ENCODE measurements at regions not wholly inside any gene's neighbourhood (a gene's known extent, or its start where the extent isn't known, plus 50 kb on each side); places are given as distances from the start of the nearest gene placed in this dataset.

DNA sequence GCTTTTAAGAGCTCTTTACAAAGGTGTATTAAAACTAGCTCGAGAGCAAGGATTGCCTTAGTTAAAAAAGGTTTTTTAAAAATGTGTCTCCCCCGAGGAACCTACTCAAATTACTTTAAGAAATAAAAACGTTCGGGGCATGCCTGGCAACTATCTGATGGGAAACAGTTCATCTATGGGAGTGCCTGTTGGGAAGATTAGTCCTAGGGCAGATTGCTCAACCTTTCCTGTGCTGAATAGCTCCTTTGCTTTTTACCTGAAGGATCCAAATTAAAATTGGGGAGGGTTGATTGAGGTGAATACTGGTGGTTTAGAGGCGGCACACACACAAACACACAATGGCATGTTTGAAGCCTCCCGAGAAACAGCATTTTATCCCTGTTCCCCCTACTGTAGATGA is 541.4 kb upstream of the ATP2B1 start:
- Histone ChIP-seq H3K36me3 (ENCODE audit: control insufficient read depth in 2 of 2, insufficient read depth in 2 of 2, low read length in 1 of 2) (no peaks in the 10 kb centered on the region), H3K9me3 (ENCODE audit: control insufficient read depth in 2 of 2, insufficient read depth in 1 of 2, low read depth in 1 of 2, low read length in 1 of 2) (no peaks in the 10 kb centered on the region), H3K4me3 (ENCODE audit: low read depth in 1 of 2, low read length in 2 of 2) (no peak overlapping the region), H3K4me1 (ENCODE audit: control insufficient read depth in 2 of 2, insufficient read depth in 2 of 2, low read length in 1 of 2) (no peaks in the 10 kb centered on the region), H3K27me3 (ENCODE audit: control insufficient read depth in 1 of 2, insufficient read depth in 2 of 2, low read length in 2 of 2) (no peaks in the 10 kb centered on the region), H3K27ac (ENCODE audit: low read depth in 2 of 2, low read length in 1 of 2) (no peak overlapping the region)
- 49 to 56% methylated on average over 6 of the region's 6 CpGs for WGBS, 2 donors

- H3K9me3 ChIP-seq (ENCODE audit: control insufficient read depth in 2 of 2, insufficient read depth in 1 of 2, low read depth in 1 of 2, low read length in 1 of 2) = no peaks in the 10 kb centered on the region
- H3K4me3 ChIP-seq (ENCODE audit: low read depth in 1 of 2, low read length in 2 of 2) = no peak overlapping the region
- H3K27ac ChIP-seq (ENCODE audit: low read depth in 2 of 2, low read length in 1 of 2) = no peak overlapping the region
- H3K27me3 ChIP-seq (ENCODE audit: control insufficient read depth in 1 of 2, insufficient read depth in 2 of 2, low read length in 2 of 2) = no peaks in the 10 kb centered on the region
- no peaks in the 10 kb centered on the region for H3K4me1 ChIP-seq (ENCODE audit: control insufficient read depth in 2 of 2, insufficient read depth in 2 of 2, low read length in 1 of 2)
- H3K36me3 ChIP-seq (ENCODE audit: control insufficient read depth in 2 of 2, insufficient read depth in 2 of 2, low read length in 1 of 2) = no peaks in the 10 kb centered on the region
These were observed 538.0 kb upstream of the ATP2B1 start for GRCh38 chr12:90246688-90247087.

- Histone ChIP-seq H3K36me3 (ENCODE audit: control insufficient read depth in 2 of 2, insufficient read depth in 2 of 2, low read length in 1 of 2) (no peaks in the 10 kb centered on the region), H3K27me3 (ENCODE audit: control insufficient read depth in 1 of 2, insufficient read depth in 2 of 2, low read length in 2 of 2) (no peaks in the 10 kb centered on the region), H3K27ac (ENCODE audit: low read depth in 2 of 2, low read length in 1 of 2) (no peak overlapping the region), H3K9me3 (ENCODE audit: control insufficient read depth in 2 of 2, insufficient read depth in 1 of 2, low read depth in 1 of 2, low read length in 1 of 2) (no peaks in the 10 kb centered on the region), H3K4me1 (ENCODE audit: control insufficient read depth in 2 of 2, insufficient read depth in 2 of 2, low read length in 1 of 2) (no peaks in the 10 kb centered on the region), H3K4me3 (ENCODE audit: low read depth in 1 of 2, low read length in 2 of 2) (no peak overlapping the region)
- WGBS, 2 donors = 25 to 41% methylated on average over 2 of the region's 2 CpGs
These were observed 536.8 kb upstream of the ATP2B1 start for GRCh38 chr12:90245391-90245790.

- Histone ChIP-seq H3K4me3 (ENCODE audit: low read depth in 1 of 2, low read length in 2 of 2) (no peak overlapping the region), H3K36me3 (ENCODE audit: control insufficient read depth in 2 of 2, insufficient read depth in 2 of 2, low read length in 1 of 2) (no peaks in the 10 kb centered on the region), H3K9me3 (ENCODE audit: control insufficient read depth in 2 of 2, insufficient read depth in 1 of 2, low read depth in 1 of 2, low read length in 1 of 2) (no peaks in the 10 kb centered on the region), H3K4me1 (ENCODE audit: control insufficient read depth in 2 of 2, insufficient read depth in 2 of 2, low read length in 1 of 2) (no peaks in the 10 kb centered on the region), H3K27me3 (ENCODE audit: control insufficient read depth in 1 of 2, insufficient read depth in 2 of 2, low read length in 2 of 2) (no peaks in the 10 kb centered on the region), H3K27ac (ENCODE audit: low read depth in 2 of 2, low read length in 1 of 2) (no peak overlapping the region)
- WGBS, 2 donors = 80 to 84% methylated on average over 3 of the region's 3 CpGs
These were observed 535.6 kb upstream of the ATP2B1 start for GRCh38 chr12:90244232-90244631.

DNA sequence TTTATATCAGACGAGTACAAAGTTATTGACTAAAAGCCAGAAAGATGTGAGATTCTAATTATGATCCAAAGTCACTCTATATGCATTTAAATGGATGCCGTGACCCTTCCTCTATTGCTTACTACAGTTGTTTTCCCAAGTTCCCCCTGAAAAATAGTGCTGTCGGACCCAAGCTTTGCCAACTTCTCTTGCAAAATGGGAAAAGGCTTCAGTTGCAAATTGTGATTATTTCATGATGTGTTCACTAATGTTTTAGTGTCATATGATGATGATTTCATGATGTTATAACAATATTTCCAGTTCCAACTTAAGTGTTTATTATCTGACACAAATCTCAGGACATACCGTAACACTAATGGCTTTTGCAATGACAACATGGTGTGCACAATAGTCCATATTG is 534.6 kb upstream of the ATP2B1 start:
- Histone ChIP-seq H3K27me3 (ENCODE audit: control insufficient read depth in 1 of 2, insufficient read depth in 2 of 2, low read length in 2 of 2) (no peaks in the 10 kb centered on the region), H3K27ac (ENCODE audit: low read depth in 2 of 2, low read length in 1 of 2) (no peak overlapping the region), H3K36me3 (ENCODE audit: control insufficient read depth in 2 of 2, insufficient read depth in 2 of 2, low read length in 1 of 2) (no peaks in the 10 kb centered on the region), H3K4me3 (ENCODE audit: low read depth in 1 of 2, low read length in 2 of 2) (no peak overlapping the region), H3K9me3 (ENCODE audit: control insufficient read depth in 2 of 2, insufficient read depth in 1 of 2, low read depth in 1 of 2, low read length in 1 of 2) (no peaks in the 10 kb centered on the region), H3K4me1 (ENCODE audit: control insufficient read depth in 2 of 2, insufficient read depth in 2 of 2, low read length in 1 of 2) (no peaks in the 10 kb centered on the region)
- 67 to 72% methylated on average over 4 of the region's 4 CpGs for WGBS, 2 donors

DNA sequence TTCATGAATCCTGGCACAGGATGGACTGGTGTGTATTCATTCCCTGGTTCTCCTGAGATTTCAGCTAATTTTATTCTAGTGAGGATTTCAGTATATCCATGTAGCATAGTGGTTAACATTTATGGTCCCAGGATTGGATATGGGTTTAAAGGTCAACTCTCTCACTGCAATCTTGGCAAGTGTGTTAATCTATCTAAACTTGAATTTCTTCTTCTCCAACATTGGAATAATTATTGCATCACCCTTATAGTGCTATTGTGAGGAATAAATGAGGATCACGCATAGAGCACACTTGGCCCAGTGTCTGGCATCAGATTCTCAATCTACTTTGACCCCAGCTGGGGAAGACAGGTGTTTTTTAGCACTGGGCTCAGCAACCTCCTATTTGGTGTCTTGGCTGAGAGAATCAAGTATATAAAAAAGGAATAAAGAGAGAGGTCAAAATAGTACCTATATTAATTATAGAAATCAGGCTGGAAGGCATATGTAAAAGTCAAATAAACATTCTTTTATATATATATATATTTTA is 531.2 kb upstream of the ATP2B1 start:
- Histone ChIP-seq H3K36me3 (ENCODE audit: control insufficient read depth in 2 of 2, insufficient read depth in 2 of 2, low read length in 1 of 2) (no peaks in the 10 kb centered on the region), H3K4me1 (ENCODE audit: control insufficient read depth in 2 of 2, insufficient read depth in 2 of 2, low read length in 1 of 2) (no peaks in the 10 kb centered on the region), H3K27me3 (ENCODE audit: control insufficient read depth in 1 of 2, insufficient read depth in 2 of 2, low read length in 2 of 2) (no peaks in the 10 kb centered on the region), H3K9me3 (ENCODE audit: control insufficient read depth in 2 of 2, insufficient read depth in 1 of 2, low read depth in 1 of 2, low read length in 1 of 2) (no peaks in the 10 kb centered on the region), H3K27ac (ENCODE audit: low read depth in 2 of 2, low read length in 1 of 2) (no peak overlapping the region), H3K4me3 (ENCODE audit: low read depth in 1 of 2, low read length in 2 of 2) (no peak overlapping the region)
- WGBS, 2 donors = 61 to 72% methylated on average over 1 of the region's 1 CpG

DNA sequence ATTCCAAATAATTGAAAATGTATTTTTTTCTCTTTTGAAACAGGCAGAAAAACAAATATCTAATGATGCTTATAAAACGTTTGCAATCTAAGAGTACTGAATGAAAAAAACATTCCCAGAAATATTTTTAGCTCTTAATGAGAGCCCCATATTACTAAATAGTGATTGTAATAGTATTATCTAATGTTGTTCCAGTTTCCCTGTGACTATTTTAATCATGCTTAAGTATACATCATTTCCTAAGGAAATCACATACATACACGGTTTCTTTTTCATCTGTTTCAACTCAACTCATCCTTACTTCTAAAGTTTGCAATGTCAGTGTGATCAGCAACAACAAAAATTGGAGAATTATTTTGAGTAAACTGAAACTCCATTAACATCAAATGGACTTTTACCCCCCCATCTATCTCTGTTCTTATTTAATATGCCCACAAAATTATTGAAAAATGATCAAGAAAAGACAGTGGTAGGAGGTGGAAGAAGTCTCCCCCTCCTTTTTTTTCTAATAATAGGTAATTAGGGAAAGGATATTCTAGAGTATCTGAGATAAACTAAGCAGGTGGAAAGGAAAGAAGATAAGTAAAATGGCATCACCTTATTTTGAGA is 530.1 kb upstream of the ATP2B1 start:
- Histone ChIP-seq H3K9me3 (ENCODE audit: control insufficient read depth in 2 of 2, insufficient read depth in 1 of 2, low read depth in 1 of 2, low read length in 1 of 2) (no peaks in the 10 kb centered on the region), H3K4me1 (ENCODE audit: control insufficient read depth in 2 of 2, insufficient read depth in 2 of 2, low read length in 1 of 2) (no peaks in the 10 kb centered on the region), H3K27me3 (ENCODE audit: control insufficient read depth in 1 of 2, insufficient read depth in 2 of 2, low read length in 2 of 2) (no peaks in the 10 kb centered on the region), H3K36me3 (ENCODE audit: control insufficient read depth in 2 of 2, insufficient read depth in 2 of 2, low read length in 1 of 2) (no peaks in the 10 kb centered on the region), H3K4me3 (ENCODE audit: low read depth in 1 of 2, low read length in 2 of 2) (no peak overlapping the region), H3K27ac (ENCODE audit: low read depth in 2 of 2, low read length in 1 of 2) (no peak overlapping the region)
- 53 to 54% methylated on average over 2 of the region's 2 CpGs for WGBS, 2 donors

DNA sequence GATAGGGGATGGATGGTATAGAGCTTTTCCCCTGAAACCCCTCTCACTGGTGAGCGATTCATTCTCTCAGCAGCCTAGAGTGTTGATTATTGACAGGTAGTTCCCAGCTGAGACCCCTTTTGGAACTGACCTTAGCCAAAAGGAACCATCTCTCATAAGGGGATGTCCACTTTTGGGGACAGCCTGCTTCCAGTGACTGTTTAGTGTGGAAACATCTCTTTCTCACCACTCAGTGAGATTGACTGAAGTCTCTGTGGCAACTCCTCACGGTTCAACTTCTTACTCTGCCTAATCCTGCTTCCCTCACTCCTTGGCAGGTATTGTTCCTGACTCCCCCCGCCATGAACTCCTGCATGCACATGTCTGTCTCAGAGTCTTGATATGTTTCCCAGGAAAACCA is 529.2 kb upstream of the ATP2B1 start:
- H3K27ac ChIP-seq (ENCODE audit: low read depth in 2 of 2, low read length in 1 of 2) = no peak overlapping the region
- H3K4me3 ChIP-seq (ENCODE audit: low read depth in 1 of 2, low read length in 2 of 2) = no peak overlapping the region
- no peaks in the 10 kb centered on the region for H3K9me3 ChIP-seq (ENCODE audit: control insufficient read depth in 2 of 2, insufficient read depth in 1 of 2, low read depth in 1 of 2, low read length in 1 of 2)
- no peaks in the 10 kb centered on the region for H3K27me3 ChIP-seq (ENCODE audit: control insufficient read depth in 1 of 2, insufficient read depth in 2 of 2, low read length in 2 of 2)
- WGBS, 2 donors = 61 to 75% methylated on average over 3 of the region's 3 CpGs
- H3K4me1 ChIP-seq (ENCODE audit: control insufficient read depth in 2 of 2, insufficient read depth in 2 of 2, low read length in 1 of 2) = no peaks in the 10 kb centered on the region
- no peaks in the 10 kb centered on the region for H3K36me3 ChIP-seq (ENCODE audit: control insufficient read depth in 2 of 2, insufficient read depth in 2 of 2, low read length in 1 of 2)

GRCh38 chr12:90235642-90236041 is 527.0 kb upstream of the ATP2B1 start:
- H3K36me3 ChIP-seq (ENCODE audit: control insufficient read depth in 2 of 2, insufficient read depth in 2 of 2, low read length in 1 of 2) = no peaks in the 10 kb centered on the region
- H3K4me3 ChIP-seq (ENCODE audit: low read depth in 1 of 2, low read length in 2 of 2) = no peak overlapping the region
- no peaks in the 10 kb centered on the region for H3K9me3 ChIP-seq (ENCODE audit: control insufficient read depth in 2 of 2, insufficient read depth in 1 of 2, low read depth in 1 of 2, low read length in 1 of 2)
- no peaks in the 10 kb centered on the region for H3K4me1 ChIP-seq (ENCODE audit: control insufficient read depth in 2 of 2, insufficient read depth in 2 of 2, low read length in 1 of 2)
- peak overlapping the region in 1 of 2 donors; percentile 5 for H3K27ac ChIP-seq (ENCODE audit: low read depth in 2 of 2, low read length in 1 of 2)
- H3K27me3 ChIP-seq (ENCODE audit: control insufficient read depth in 1 of 2, insufficient read depth in 2 of 2, low read length in 2 of 2) = no peaks in the 10 kb centered on the region
- WGBS, 2 donors = 47 to 50% methylated on average over 1 of the region's 1 CpG

GRCh38 chr12:90234472-90234871 is 525.8 kb upstream of the ATP2B1 start:
- no peaks in the 10 kb centered on the region for H3K27me3 ChIP-seq (ENCODE audit: control insufficient read depth in 1 of 2, insufficient read depth in 2 of 2, low read length in 2 of 2)
- no peaks in the 10 kb centered on the region for H3K4me1 ChIP-seq (ENCODE audit: control insufficient read depth in 2 of 2, insufficient read depth in 2 of 2, low read length in 1 of 2)
- H3K27ac ChIP-seq (ENCODE audit: low read depth in 2 of 2, low read length in 1 of 2) = peak overlapping the region; percentile 68 to 77
- H3K9me3 ChIP-seq (ENCODE audit: control insufficient read depth in 2 of 2, insufficient read depth in 1 of 2, low read depth in 1 of 2, low read length in 1 of 2) = no peaks in the 10 kb centered on the region
- H3K36me3 ChIP-seq (ENCODE audit: control insufficient read depth in 2 of 2, insufficient read depth in 2 of 2, low read length in 1 of 2) = no peaks in the 10 kb centered on the region
- 75 to 90% methylated on average over 2 of the region's 2 CpGs for WGBS, 2 donors
- H3K4me3 ChIP-seq (ENCODE audit: low read depth in 1 of 2, low read length in 2 of 2) = no peak overlapping the region
